Liver (tissue), 3 donors: ENCODE measurements at regions not wholly inside any gene's neighbourhood (a gene's known extent, or its start where the extent isn't known, plus 50 kb on each side); places are given as distances from the start of the nearest gene placed in this dataset.

ENCODE experiments used
- EGR1 ChIP-seq, 2 donors: IDR thresholded peaks; 2 replicates each; pipeline ENCODE4 v1.6.1; 2016 to 2018; ENCODE audit warnings: antibody characterized with exemption in 2 of 2, low read depth in 2 of 2
- JUND ChIP-seq, 2 donors: IDR thresholded peaks; 2 replicates each; pipeline ENCODE4 v1.6.1; 2016; ENCODE audit warnings: antibody characterized with exemption in 2 of 2
- RAD21 ChIP-seq, 2 donors: IDR thresholded peaks; 2 replicates each; pipeline ENCODE4 v1.6.1; 2016; ENCODE audit warnings: antibody characterized with exemption in 2 of 2, mild to moderate bottlenecking in 2 of 2
- TF ChIP-seq, protein P1 (sequence below): IDR thresholded peaks from 2 replicates; pipeline ENCODE4 v1.6.1; 2016; ENCODE audit warnings: antibody characterized with exemption
- TF ChIP-seq, protein P2 (sequence below): fragments of 150-350 bp; IDR thresholded peaks from 2 replicates; pipeline ENCODE4 v1.5.1; 2017; ENCODE audit warnings: improper control_type of control experiment, low read depth, low read length; ENCODE audit not compliant: missing input control
- TF ChIP-seq, protein P3 (sequence below): IDR thresholded peaks from 2 replicates; pipeline ENCODE4 v1.6.1; 2016; ENCODE audit warnings: antibody characterized with exemption, mild to moderate bottlenecking
- donor health status: healthy.
- donor health status: healthy.

GRCh38 chr21:27812279-27812678 lies 845.4 kb upstream of the ADAMTS5 start:
- TF ChIP-seq, protein P1, sequence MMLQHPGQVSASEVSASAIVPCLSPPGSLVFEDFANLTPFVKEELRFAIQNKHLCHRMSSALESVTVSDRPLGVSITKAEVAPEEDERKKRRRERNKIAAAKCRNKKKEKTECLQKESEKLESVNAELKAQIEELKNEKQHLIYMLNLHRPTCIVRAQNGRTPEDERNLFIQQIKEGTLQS = no peak
- TF ChIP-seq, protein P2, sequence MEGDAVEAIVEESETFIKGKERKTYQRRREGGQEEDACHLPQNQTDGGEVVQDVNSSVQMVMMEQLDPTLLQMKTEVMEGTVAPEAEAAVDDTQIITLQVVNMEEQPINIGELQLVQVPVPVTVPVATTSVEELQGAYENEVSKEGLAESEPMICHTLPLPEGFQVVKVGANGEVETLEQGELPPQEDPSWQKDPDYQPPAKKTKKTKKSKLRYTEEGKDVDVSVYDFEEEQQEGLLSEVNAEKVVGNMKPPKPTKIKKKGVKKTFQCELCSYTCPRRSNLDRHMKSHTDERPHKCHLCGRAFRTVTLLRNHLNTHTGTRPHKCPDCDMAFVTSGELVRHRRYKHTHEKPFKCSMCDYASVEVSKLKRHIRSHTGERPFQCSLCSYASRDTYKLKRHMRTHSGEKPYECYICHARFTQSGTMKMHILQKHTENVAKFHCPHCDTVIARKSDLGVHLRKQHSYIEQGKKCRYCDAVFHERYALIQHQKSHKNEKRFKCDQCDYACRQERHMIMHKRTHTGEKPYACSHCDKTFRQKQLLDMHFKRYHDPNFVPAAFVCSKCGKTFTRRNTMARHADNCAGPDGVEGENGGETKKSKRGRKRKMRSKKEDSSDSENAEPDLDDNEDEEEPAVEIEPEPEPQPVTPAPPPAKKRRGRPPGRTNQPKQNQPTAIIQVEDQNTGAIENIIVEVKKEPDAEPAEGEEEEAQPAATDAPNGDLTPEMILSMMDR = no peak
- TF ChIP-seq JUND (IDR thresholded peaks at IDR 0.05) (no peak), RAD21 (IDR thresholded peaks at IDR 0.05) (no peak), EGR1 (IDR thresholded peaks at IDR 0.05; ENCODE audit: low read depth in 2 of 2) (no peak)
- TF ChIP-seq, protein P3, sequence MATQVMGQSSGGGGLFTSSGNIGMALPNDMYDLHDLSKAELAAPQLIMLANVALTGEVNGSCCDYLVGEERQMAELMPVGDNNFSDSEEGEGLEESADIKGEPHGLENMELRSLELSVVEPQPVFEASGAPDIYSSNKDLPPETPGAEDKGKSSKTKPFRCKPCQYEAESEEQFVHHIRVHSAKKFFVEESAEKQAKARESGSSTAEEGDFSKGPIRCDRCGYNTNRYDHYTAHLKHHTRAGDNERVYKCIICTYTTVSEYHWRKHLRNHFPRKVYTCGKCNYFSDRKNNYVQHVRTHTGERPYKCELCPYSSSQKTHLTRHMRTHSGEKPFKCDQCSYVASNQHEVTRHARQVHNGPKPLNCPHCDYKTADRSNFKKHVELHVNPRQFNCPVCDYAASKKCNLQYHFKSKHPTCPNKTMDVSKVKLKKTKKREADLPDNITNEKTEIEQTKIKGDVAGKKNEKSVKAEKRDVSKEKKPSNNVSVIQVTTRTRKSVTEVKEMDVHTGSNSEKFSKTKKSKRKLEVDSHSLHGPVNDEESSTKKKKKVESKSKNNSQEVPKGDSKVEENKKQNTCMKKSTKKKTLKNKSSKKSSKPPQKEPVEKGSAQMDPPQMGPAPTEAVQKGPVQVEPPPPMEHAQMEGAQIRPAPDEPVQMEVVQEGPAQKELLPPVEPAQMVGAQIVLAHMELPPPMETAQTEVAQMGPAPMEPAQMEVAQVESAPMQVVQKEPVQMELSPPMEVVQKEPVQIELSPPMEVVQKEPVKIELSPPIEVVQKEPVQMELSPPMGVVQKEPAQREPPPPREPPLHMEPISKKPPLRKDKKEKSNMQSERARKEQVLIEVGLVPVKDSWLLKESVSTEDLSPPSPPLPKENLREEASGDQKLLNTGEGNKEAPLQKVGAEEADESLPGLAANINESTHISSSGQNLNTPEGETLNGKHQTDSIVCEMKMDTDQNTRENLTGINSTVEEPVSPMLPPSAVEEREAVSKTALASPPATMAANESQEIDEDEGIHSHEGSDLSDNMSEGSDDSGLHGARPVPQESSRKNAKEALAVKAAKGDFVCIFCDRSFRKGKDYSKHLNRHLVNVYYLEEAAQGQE = no peak
